Kidney tubule cell (primary cell): ENCODE measurements at regions not wholly inside any gene's neighbourhood (a gene's known extent, or its start where the extent isn't known, plus 50 kb on each side); places are given as distances from the start of the nearest gene placed in this dataset.
"Not testable (repeated sequence)": the region's sequence is repeated elsewhere in the genome, so short reads cannot be mapped to it uniquely, and the experiment has no call there.

Source experiments
- DNase-seq: peaks from one replicate; pipeline ENCODE4 v3.0.0-alpha.2; 2018; ENCODE audit warnings: low spot score

- no peak for DNase-seq
Measured at GRCh38 chr2:120531863-120532600, 186.1 kb downstream of the INHBB start.

GRCh38 chr2:120533625-120534024 is 187.7 kb downstream of the INHBB start:
- no peak for DNase-seq

DNA sequence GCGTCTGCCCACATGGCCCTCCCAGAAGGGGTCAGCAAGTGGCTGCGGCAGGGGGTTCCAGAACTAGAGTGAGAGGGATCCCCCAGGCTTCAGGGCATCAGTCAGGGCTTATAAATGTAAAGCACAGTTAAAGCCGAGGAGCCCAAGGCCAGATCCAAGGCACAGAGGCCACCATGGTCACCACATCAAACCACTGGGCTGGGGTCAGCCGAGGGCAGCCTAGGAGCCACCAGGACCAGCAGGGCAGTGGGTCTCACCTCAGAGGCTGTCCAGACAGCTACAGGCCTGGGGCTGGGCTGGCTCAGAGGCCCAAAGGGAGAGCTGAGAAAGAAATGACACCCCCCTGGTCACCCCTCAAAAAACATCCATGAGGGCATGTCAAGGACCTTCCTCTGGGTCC is 188.5 kb downstream of the INHBB start:
- no peak for DNase-seq

GRCh38 chr2:120535081-120535480 is 189.1 kb downstream of the INHBB start:
- DNase-seq = no peak

DNA sequence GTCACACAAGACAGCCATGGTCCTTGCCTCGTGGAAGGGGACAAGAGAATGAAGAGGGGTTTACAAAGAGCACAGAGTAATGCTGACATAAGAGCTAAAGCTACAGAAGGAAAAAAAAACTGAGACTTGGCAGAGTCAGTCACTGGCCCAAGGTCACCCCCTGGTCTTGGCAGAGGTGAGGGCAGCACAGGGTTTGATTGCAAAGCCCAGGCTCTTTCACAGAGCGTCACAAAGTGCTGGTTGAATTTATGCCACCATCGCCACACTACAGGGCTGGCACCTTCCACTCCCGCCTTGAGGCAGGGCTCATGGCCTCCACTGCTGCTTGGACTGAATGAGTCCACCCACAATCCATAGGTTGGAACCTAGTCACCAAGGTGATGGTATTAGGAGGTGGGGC is 190.2 kb downstream of the INHBB start:
- DNase-seq = no peak

DNA sequence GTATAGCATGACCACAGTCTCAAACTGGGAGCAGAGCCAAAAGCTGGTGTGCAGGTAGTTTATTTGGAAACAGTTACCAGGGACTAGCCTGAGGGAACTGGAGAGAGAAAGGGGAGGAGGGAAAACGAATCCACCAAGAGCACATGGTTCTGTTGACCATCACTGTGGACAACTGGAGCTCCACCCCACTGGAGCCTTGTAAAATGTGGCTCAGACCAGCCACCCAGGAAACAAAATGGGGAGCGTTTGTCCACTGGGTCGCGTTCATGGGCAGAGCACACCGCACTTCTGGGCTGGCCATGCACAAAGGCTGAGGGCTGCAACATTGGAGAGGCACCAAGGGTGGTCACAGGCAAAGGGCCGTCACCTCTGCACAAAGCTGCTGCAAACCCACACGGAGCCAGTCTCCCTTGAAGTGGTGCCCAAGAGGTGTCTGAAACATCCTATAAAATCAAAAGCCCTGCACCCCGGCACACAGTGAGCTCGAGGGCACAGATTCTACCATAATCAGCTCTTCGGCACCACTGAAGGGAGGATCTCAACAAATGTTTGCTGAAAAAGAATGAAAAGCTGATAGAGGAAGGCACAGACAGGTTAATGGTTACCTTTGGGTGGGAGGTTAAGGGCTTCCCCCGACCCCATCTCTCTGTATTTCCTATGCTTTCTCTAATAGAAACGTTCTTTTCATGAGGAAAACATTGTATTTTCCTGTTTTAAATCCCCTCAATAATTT is 192.9 kb downstream of the INHBB start:
- no peak for DNase-seq

DNA sequence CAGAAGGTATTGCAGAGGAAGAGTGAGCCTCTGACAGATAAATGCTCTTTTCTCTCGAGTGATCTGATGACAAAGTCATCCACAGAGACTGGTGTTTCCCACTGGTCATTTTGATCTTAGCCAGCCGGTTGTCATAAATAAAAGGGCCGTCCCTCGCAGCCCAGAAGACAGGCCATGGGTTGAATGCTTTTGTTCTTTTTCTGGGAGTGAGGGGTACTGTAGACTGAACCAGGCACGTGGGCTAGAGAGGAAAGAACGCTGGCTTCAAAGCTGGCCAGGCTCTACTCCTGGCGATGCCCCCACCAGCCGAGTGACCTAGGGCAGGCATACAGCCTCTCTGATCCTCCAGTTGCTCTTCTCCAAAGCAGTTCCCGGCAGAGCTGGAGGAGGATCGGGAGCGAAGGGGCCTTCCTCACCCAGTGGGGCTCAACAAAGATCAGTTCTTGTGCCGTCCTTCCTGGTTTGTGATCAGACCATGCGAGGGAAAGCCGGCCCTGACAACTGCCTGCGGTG is 193.5 kb downstream of the INHBB start:
- no peak for DNase-seq

- DNase-seq = peak; percentile 73
Measured at GRCh38 chr2:120539937-120540718, 194.2 kb downstream of the INHBB start.

- DNase-seq = no peak
Measured at GRCh38 chr2:120540719-120541552, 194.7 kb upstream of the GLI2 start.

GRCh38 chr2:120541553-120541932 is 194.1 kb upstream of the GLI2 start:
- no peak for DNase-seq

DNA sequence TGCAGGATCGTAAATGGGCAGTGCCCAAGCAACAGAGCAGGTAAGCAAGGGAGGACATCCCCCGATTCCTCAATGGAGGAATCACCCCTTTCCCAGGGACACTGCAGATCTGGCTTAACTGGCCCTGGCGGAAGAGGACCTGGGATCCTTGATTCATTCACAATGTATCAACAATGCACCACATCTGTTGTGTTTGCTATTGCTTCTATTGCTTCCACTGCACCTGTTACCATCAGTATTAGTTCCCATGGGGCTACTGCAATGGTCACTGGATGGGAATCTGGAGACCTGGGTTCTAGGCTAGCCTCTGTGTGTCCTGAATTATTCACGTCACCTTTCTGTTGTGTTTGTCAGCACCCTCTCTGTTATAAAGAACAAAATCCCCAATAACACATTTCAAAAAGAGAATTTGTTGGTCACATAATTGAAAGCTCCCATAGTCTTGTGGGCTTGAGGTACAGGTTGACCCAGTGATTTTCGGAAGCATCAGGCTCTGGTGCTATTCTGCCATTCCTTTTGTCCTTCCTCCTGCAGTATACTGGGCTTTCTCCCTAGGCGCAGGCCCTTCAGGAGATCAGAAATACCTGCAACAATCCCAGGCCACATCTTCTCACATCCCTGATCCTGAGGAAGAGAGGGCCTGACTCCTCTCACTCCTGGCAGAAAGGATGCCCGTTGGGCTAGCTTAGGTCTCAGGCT is 193.5 kb upstream of the GLI2 start:
- DNase-seq = no peak

DNA sequence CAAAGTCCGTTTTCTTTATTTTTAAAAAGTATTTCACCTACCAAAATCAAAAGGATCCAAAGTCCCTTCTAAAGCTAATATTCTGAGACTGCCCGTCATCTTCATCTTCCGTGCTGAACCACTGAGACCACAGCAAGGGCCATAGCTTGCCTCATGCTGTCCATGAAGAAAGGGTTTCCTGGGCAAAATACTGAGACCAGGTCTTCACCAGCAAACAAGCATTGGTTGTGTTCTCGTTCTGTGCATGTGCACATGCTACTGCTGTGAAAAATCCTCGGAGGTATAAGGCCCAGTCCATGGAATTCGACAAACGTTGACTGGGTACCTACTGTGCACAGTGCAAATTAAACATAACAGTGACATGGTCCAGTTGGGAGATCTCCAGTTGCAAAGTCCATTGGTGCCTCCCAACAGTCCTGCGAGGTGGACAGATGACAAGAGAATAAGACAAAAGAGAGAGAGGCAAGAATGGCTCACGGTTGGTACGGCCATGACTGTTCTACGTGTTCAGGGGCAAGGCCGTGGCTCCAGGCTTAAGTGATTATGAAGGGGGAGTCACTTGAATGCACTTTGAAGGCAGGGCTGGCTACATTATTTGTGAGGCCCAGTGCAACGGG is 192.6 kb upstream of the GLI2 start:
- DNase-seq = no peak

GRCh38 chr2:120543899-120544298 is 191.8 kb upstream of the GLI2 start:
- DNase-seq = no peak

- DNase-seq = no peak
Measured at GRCh38 chr2:120544522-120544921, 191.1 kb upstream of the GLI2 start.

DNA sequence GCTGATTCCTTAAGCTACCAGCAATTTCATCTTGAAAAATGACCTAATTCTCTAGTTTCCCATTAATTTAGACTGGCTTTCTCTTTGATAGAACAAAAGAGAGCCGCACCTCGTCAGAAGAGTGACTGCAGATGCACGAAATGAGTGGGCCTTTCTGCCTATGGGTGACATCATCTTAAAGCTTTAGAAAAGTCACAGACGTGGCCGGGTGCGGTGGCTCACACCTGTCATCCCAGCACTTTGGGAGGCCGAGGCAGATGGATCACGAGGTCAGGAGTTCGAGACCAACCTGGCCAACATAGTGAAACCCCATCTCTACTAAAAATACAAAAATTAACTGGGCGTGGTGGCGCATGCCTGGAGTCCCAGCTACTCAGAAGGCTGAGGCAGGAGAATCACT is 190.7 kb upstream of the GLI2 start:
- DNase-seq = not testable (repeated sequence)

DNA sequence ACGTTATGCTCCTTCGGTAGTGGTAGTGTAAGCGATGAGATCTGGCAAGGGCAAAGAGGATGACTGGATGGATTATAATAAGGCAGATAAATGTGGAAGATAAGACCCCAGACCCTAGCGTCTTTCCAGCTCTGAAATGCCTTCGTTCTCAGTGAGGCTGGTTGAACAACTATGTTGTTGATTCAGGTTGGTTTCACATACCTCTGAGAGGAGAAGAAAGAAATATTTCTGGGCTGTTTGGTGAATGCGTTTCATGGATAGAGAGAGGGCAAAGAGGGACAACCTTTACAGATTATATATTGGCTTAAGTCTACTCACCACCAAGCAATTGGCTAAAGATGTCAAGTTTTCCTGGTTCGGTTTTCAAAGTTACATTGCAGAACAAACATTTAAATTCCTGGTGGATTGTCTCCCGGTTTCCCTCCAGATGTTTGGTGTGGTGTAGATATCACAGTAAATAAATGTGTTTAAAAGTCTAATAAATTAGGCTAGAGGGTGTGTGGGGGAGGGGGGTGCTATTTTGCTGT is 190.1 kb upstream of the GLI2 start:
- DNase-seq = no peak

DNA sequence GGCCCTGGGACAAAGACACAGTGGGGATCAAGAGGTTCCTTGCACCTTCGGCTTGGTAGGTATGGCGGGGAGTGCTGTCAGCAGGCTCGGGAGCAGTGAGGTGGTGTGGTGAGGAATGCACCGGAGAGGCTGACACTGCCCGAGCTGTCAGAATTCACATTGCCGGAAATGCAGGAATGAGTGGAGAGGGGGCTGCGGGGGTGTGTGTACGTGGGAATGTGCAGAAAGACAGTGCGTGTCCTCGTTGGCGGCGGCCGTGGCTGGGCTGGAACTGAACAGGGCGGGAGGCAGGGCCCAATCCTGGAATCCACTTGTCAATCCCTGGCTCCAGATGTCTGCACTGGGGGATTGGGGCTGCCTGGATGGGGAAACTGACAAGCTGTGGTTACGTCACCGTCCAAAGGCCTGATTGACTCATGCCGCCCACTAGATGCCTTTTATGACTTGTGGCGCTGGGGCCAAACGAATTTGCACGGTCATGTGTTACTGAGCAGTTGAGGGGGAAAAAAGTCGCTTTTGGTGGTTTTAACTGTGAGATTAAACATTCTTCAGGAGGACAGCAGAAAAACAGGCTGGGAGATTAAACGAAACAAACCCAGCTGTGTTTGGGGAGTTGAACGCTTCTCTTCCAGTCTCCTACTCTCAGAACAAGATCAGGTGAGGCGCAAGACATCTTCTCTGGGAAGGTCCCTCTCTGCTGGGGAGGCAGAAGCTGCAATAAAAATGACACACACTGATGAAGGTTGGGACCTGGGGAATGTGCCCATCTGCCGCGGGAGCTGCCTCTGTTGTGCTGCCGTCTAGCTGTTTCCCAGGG is 189.4 kb upstream of the GLI2 start:
- DNase-seq = peak; percentile 76

DNA sequence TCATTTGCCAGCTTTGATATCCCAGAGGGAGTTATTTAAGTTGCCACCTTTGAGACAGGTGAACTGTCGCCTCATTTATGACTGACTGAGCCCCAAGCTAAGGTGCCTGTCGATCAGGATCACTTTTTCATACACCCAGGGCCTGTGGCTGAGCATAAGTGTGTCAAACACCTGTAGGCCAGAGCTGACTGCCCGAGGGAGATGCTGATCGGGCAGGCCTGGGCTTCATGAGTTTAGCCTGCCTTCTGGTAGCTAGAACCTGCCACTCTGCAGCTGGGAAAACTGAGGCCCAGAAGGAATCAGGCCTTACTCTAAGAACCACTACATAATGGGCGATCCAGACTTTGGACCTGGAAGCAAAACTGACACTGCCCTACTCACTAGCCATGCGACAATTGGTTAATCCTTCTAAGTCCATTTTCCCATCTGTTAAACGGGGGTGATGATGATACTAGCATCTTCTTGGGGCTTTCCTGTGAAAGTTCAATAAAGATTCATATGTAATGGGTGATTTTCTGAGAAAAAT is 188.7 kb upstream of the GLI2 start:
- DNase-seq = no peak

DNA sequence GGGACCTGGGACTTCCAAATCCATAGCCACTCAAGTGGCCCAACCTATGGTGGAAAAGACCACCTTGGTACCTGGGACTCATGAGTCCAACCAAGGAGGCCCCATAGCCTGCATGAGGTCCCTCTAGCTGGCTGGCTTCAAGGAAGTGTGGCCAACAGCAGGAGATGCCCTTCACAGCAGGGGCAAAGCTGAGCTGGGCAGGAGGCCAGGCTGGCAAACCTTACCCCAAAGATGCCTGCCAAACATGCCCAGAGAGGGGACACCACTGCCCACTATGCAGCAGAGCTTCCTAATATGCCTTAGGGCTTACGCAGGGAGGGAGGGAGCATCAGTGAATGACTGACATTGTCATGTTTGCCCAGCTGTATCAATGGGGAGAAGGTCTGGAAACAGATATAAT is 188.0 kb upstream of the GLI2 start:
- DNase-seq = no peak
